GM23338 (cell line): ENCODE measurements at regions not wholly inside any gene's neighbourhood (a gene's known extent, or its start where the extent isn't known, plus 50 kb on each side); places are given as distances from the start of the nearest gene placed in this dataset.

ENCODE experiments used
- ATAC-seq: fragments of 200-7000 bp; cut with Tn5 transposase; 3 replicates; pipeline ENCODE4 v1.9.1; 2020
- DNase-seq: peaks from one replicate; pipeline ENCODE4 v3.0.0-alpha.2; 2015; ENCODE audit warnings: low spot score
- H2AFZ ChIP-seq: fragments of 200-600 bp; sonication (generic); 2 replicates; pipeline ENCODE4 v1.8.0; 2016; ENCODE audit warnings: antibody characterized with exemption, mild to moderate bottlenecking, moderate library complexity
- H3F3A ChIP-seq: fragments of 200-600 bp; sonication (generic); replicated peaks from 2 replicates; pipeline ENCODE4 v1.8.0; 2017; ENCODE audit warnings: antibody characterized with exemption, mixed run types, low read depth
- H3K27ac ChIP-seq: fragments of 200-600 bp; sonication (generic); 2 replicates; pipeline ENCODE4 v1.6.1; 2016; ENCODE audit warnings: low read depth
- H3K27me3 ChIP-seq: fragments of 200-600 bp; sonication (generic); 2 replicates; pipeline ENCODE4 v1.8.0; 2016; ENCODE audit warnings: mild to moderate bottlenecking, mixed run types, moderate library complexity; ENCODE audit not compliant: insufficient read depth
- H3K36me3 ChIP-seq: fragments of 200-600 bp; sonication (generic); 2 replicates; pipeline ENCODE4 v1.8.0; 2016; ENCODE audit warnings: mild to moderate bottlenecking; ENCODE audit not compliant: insufficient read depth
- H3K4me1 ChIP-seq: fragments of 200-600 bp; sonication (generic); 2 replicates; pipeline ENCODE4 v1.8.0; 2016; ENCODE audit warnings: mild to moderate bottlenecking, moderate library complexity; ENCODE audit not compliant: insufficient read depth
- H3K4me2 ChIP-seq: fragments of 200-600 bp; sonication (generic); 2 replicates; pipeline ENCODE4 v1.7.1; 2017; ENCODE audit warnings: mixed run types
- H3K4me3 ChIP-seq: fragments of 200-600 bp; sonication (generic); 2 replicates; pipeline ENCODE4 v1.6.1; 2016; ENCODE audit warnings: mixed run types
- H3K79me2 ChIP-seq: fragments of 200-600 bp; sonication (generic); replicated peaks from 2 replicates; pipeline ENCODE4 v1.8.0; 2017; ENCODE audit warnings: mild to moderate bottlenecking; ENCODE audit not compliant: insufficient read depth
- H3K9me2 ChIP-seq: fragments of 200-600 bp; sonication (generic); 2 replicates; pipeline ENCODE4 v1.8.0; 2017; ENCODE audit not compliant: insufficient read depth
- H4K20me1 ChIP-seq: fragments of 200-600 bp; sonication (generic); replicated peaks from 2 replicates; pipeline ENCODE4 v1.8.0; 2017; ENCODE audit warnings: mild to moderate bottlenecking; ENCODE audit not compliant: insufficient read depth
- H3K27ac Mint-ChIP-seq: 2 replicates; pipeline ENCODE4 v1.8.0; 2020; ENCODE audit warnings: inconsistent platforms, mild to moderate bottlenecking, moderate library complexity, mixed read lengths
- H3K27me3 Mint-ChIP-seq: 3 replicates; pipeline ENCODE4 v1.8.0; 2022; ENCODE audit warnings: low read depth, mild to moderate bottlenecking, moderate library complexity, mixed read lengths, inconsistent platforms; ENCODE audit not compliant: insufficient read depth, poor library complexity
- H3K36me3 Mint-ChIP-seq: 3 replicates; pipeline ENCODE4 v1.8.0; 2021; ENCODE audit warnings: low read depth, mild to moderate bottlenecking, inconsistent platforms, moderate library complexity, mixed read lengths
- H3K4me1 Mint-ChIP-seq: 3 replicates; pipeline ENCODE4 v1.8.0; 2020; ENCODE audit warnings: mild to moderate bottlenecking, inconsistent platforms, mixed read lengths
- H3K4me3 Mint-ChIP-seq: 3 replicates; pipeline ENCODE4 v1.8.0; 2021; ENCODE audit warnings: moderate library complexity, mild to moderate bottlenecking, inconsistent platforms, mixed read lengths
- H3K9me3 Mint-ChIP-seq: 3 replicates; pipeline ENCODE4 v1.8.0; 2020; ENCODE audit warnings: moderate library complexity, mild to moderate bottlenecking, inconsistent platforms, mixed read lengths
- CREB1 ChIP-seq: fragments of 250-450 bp; sonication (Bioruptor Pico); IDR thresholded peaks from 2 replicates; pipeline ENCODE4 v1.5.0; 2020; ENCODE audit warnings: low read depth, mild to moderate bottlenecking, moderate library complexity
- EZH2 ChIP-seq: fragments of 200-600 bp; sonication (generic); IDR thresholded peaks from one replicate; pipeline ENCODE4 v1.8.0; 2017; ENCODE audit warnings: antibody characterized with exemption, mild to moderate bottlenecking, low read depth; ENCODE audit not compliant: unreplicated experiment
- EZH2phosphoT487 ChIP-seq: fragments of 200-600 bp; sonication (generic); IDR thresholded peaks from one replicate; pipeline ENCODE4 v1.8.1; 2018; ENCODE audit warnings: antibody characterized with exemption; ENCODE audit not compliant: unreplicated experiment
- JUNB ChIP-seq: IDR thresholded peaks from one replicate; pipeline ENCODE4 v1.6.1; 2016; ENCODE audit warnings: antibody characterized with exemption; ENCODE audit not compliant: unreplicated experiment
- NANOG ChIP-seq: IDR thresholded peaks from 2 replicates; pipeline ENCODE4 v1.6.1; 2016; ENCODE audit warnings: antibody characterized with exemption, borderline replicate concordance
- POLR2AphosphoS5 ChIP-seq: IDR thresholded peaks from 2 replicates; pipeline ENCODE4 v1.6.1; 2016; ENCODE audit warnings: antibody characterized with exemption, low read depth
- STAT1 ChIP-seq: IDR thresholded peaks from one replicate; pipeline ENCODE4 v1.6.1; 2016; ENCODE audit warnings: antibody characterized with exemption; ENCODE audit not compliant: unreplicated experiment
- ZNF114 ChIP-seq: fragments of 250-450 bp; sonication (Bioruptor Pico); IDR thresholded peaks from 2 replicates; pipeline ENCODE4 v1.5.0; 2020; ENCODE audit warnings: mild to moderate bottlenecking, moderate library complexity
- ZNF331 ChIP-seq: fragments of 250-450 bp; sonication (Bioruptor Pico); IDR thresholded peaks from 2 replicates; pipeline ENCODE4 v1.5.0; 2020; ENCODE audit warnings: low read depth, mild to moderate bottlenecking, moderate library complexity
- TF ChIP-seq, protein P1 (sequence below): IDR thresholded peaks from 2 replicates; pipeline ENCODE4 v1.6.1; 2016; ENCODE audit warnings: antibody characterized with exemption
- TF ChIP-seq, protein P2 (sequence below): fragments of 250-450 bp; sonication (Bioruptor Pico); IDR thresholded peaks from 2 replicates; pipeline ENCODE4 v1.5.0; 2020; ENCODE audit warnings: mild to moderate bottlenecking, moderate library complexity
- TF ChIP-seq, protein P3 (sequence below), 2 experiments: fragments of 200-600 bp in 1 of 2; sonication (generic) in 1 of 2; conservative IDR thresholded peaks; 2 replicates each; pipeline versions ENCODE4 v1.5.1 to v1.6.1; 2016 to 2017; ENCODE audit warnings: antibody characterized with exemption in 2 of 2, low read depth in 2 of 2, mild to moderate bottlenecking in 2 of 2, moderate library complexity in 1 of 2

DNA sequence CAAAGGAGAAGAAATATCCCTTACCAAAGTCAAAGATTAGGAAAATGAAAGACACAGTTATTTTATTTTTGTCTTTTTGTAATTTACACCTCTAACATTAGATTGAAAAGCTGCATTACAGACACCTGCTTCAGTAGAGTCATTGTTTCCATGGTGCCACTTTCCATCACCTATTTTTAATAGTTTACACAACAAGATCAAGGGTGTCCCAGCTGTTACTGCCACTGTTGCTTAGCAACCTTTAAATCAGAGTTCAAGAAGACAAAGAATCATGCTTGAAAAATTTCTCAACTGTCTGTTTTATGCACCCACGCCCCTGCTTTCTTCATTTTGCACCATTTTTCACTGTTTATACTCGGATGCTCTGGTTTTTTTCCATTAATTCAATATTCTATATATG, 668.2 kb upstream of the GJE1 start:
- H3K36me3 ChIP-seq: no peaks in the 10 kb centered on the region
- no peak overlapping the region for H2AFZ ChIP-seq
- H3K79me2 ChIP-seq: no peaks in the 10 kb centered on the region
- Mint-ChIP-seq H3K9me3 (peaks cover 8% of the 10 kb centered on the region; the same call in 2 of the 3 replicates), H3K27me3 (peaks cover 1% of the 10 kb centered on the region), H3K4me3 (no peak overlapping the region), H3K36me3 (peaks cover 21% of the 10 kb centered on the region), H3K4me1 (peaks cover 31% of the 10 kb centered on the region), H3K27ac (no peak overlapping the region)
- TF ChIP-seq JUNB: no peak
- TF ChIP-seq CREB1 (CRISPR knock-in tag): no peak
- no peak for TF ChIP-seq STAT1
- no peak for TF ChIP-seq POLR2AphosphoS5
- no peak for TF ChIP-seq ZNF331 (CRISPR knock-in tag)
- TF ChIP-seq NANOG: no peak
- H3K4me3 ChIP-seq: no peak overlapping the region
- no peak overlapping the region for H3K27ac ChIP-seq
- H3F3A ChIP-seq: no peaks in the 10 kb centered on the region
- no peak overlapping the region for H3K4me2 ChIP-seq
- DNase-seq: no peak
- H3K9me2 ChIP-seq: no peaks in the 10 kb centered on the region
- peaks cover 17% of the 10 kb centered on the region for H3K4me1 ChIP-seq
- H4K20me1 ChIP-seq: no peaks in the 10 kb centered on the region
- no peak for ATAC-seq
- no peaks in the 10 kb centered on the region for H3K27me3 ChIP-seq

DNA sequence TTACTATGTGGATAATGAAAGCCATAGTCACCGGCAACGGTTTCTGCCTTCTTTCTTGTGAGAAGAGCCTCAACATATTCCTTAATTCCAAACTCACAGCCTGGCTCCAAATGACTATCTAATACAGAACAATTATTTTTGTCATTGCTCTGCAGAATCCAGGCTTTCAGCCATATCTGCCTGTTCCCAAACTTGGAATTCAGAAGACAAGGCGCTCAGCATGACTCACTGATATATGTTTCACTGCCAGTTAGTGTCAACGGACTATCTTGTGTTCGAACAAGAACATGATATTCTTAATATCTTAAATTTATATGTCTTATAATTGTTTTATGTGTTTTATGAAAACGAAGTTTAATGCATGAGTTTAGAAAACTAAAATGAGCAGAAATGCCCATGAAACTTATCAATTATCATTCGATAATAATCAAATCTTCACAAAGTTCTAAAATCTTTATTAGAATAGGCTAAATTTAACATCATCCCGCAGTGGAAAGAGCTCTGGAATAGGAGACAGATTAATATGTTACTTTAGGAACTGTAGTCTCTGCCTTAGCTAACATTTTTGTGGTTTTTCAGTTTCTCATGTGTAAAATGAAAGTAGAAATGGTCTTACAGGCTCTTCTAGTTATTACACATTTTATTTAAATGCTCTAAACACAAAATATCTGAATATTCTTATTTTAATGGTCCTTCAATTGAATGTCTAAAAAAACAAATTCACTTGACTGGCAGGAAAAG, 669.3 kb upstream of the GJE1 start:
- H3K27me3 Mint-ChIP-seq: peaks cover 1% of the 10 kb centered on the region
- peaks cover 4% of the 10 kb centered on the region; the same call in 2 of the 3 replicates for H3K9me3 Mint-ChIP-seq
- no peak overlapping the region for H3K4me3 Mint-ChIP-seq
- peaks cover 5% of the 10 kb centered on the region for H3K9me2 ChIP-seq
- H3K4me1 Mint-ChIP-seq: peaks cover 31% of the 10 kb centered on the region
- no peaks in the 10 kb centered on the region for H3K79me2 ChIP-seq
- no peak overlapping the region for H2AFZ ChIP-seq
- ATAC-seq (no peak), DNase-seq (no peak)
- H3K36me3 Mint-ChIP-seq: peaks cover 14% of the 10 kb centered on the region
- H3K27me3 ChIP-seq: no peaks in the 10 kb centered on the region
- no peaks in the 10 kb centered on the region for H4K20me1 ChIP-seq
- H3K4me3 ChIP-seq: no peak overlapping the region
- no peaks in the 10 kb centered on the region for H3F3A ChIP-seq
- no peak overlapping the region for H3K27ac Mint-ChIP-seq
- H3K4me1 ChIP-seq: peaks cover 17% of the 10 kb centered on the region
- H3K27ac ChIP-seq: no peak overlapping the region
- no peak overlapping the region for H3K4me2 ChIP-seq
- H3K36me3 ChIP-seq: no peaks in the 10 kb centered on the region
- TF ChIP-seq ZNF331 (CRISPR knock-in tag) (no peak), EZH2phosphoT487 (no peak), POLR2AphosphoS5 (no peak), STAT1 (no peak), NANOG (no peak), JUNB (no peak), ZNF114 (CRISPR knock-in tag) (no peak), CREB1 (CRISPR knock-in tag) (no peak), EZH2 (no peak)
- TF ChIP-seq, protein P1, sequence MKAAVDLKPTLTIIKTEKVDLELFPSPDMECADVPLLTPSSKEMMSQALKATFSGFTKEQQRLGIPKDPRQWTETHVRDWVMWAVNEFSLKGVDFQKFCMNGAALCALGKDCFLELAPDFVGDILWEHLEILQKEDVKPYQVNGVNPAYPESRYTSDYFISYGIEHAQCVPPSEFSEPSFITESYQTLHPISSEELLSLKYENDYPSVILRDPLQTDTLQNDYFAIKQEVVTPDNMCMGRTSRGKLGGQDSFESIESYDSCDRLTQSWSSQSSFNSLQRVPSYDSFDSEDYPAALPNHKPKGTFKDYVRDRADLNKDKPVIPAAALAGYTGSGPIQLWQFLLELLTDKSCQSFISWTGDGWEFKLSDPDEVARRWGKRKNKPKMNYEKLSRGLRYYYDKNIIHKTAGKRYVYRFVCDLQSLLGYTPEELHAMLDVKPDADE: no peak
- TF ChIP-seq, protein P2, sequence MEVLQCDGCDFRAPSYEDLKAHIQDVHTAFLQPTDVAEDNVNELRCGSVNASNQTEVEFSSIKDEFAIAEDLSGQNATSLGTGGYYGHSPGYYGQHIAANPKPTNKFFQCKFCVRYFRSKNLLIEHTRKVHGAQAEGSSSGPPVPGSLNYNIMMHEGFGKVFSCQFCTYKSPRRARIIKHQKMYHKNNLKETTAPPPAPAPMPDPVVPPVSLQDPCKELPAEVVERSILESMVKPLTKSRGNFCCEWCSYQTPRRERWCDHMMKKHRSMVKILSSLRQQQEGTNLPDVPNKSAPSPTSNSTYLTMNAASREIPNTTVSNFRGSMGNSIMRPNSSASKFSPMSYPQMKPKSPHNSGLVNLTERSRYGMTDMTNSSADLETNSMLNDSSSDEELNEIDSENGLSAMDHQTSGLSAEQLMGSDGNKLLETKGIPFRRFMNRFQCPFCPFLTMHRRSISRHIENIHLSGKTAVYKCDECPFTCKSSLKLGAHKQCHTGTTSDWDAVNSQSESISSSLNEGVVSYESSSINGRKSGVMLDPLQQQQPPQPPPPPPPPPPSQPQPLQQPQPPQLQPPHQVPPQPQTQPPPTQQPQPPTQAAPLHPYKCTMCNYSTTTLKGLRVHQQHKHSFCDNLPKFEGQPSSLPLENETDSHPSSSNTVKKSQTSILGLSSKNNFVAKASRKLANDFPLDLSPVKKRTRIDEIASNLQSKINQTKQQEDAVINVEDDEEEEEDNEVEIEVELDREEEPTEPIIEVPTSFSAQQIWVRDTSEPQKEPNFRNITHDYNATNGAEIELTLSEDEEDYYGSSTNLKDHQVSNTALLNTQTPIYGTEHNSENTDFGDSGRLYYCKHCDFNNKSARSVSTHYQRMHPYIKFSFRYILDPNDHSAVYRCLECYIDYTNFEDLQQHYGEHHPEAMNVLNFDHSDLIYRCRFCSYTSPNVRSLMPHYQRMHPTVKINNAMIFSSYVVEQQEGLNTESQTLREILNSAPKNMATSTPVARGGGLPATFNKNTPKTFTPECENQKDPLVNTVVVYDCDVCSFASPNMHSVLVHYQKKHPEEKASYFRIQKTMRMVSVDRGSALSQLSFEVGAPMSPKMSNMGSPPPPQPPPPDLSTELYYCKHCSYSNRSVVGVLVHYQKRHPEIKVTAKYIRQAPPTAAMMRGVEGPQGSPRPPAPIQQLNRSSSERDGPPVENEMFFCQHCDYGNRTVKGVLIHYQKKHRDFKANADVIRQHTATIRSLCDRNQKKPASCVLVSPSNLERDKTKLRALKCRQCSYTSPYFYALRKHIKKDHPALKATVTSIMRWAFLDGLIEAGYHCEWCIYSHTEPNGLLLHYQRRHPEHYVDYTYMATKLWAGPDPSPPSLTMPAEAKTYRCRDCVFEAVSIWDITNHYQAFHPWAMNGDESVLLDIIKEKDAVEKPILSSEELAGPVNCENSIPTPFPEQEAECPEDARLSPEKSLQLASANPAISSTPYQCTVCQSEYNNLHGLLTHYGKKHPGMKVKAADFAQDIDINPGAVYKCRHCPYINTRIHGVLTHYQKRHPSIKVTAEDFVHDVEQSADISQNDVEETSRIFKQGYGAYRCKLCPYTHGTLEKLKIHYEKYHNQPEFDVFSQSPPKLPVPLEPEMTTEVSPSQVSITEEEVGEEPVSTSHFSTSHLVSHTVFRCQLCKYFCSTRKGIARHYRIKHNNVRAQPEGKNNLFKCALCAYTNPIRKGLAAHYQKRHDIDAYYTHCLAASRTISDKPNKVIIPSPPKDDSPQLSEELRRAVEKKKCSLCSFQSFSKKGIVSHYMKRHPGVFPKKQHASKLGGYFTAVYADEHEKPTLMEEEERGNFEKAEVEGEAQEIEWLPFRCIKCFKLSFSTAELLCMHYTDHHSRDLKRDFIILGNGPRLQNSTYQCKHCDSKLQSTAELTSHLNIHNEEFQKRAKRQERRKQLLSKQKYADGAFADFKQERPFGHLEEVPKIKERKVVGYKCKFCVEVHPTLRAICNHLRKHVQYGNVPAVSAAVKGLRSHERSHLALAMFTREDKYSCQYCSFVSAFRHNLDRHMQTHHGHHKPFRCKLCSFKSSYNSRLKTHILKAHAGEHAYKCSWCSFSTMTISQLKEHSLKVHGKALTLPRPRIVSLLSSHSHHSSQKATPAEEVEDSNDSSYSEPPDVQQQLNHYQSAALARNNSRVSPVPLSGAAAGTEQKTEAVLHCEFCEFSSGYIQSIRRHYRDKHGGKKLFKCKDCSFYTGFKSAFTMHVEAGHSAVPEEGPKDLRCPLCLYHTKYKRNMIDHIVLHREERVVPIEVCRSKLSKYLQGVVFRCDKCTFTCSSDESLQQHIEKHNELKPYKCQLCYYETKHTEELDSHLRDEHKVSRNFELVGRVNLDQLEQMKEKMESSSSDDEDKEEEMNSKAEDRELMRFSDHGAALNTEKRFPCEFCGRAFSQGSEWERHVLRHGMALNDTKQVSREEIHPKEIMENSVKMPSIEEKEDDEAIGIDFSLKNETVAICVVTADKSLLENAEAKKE: no peak
- TF ChIP-seq, protein P3, sequence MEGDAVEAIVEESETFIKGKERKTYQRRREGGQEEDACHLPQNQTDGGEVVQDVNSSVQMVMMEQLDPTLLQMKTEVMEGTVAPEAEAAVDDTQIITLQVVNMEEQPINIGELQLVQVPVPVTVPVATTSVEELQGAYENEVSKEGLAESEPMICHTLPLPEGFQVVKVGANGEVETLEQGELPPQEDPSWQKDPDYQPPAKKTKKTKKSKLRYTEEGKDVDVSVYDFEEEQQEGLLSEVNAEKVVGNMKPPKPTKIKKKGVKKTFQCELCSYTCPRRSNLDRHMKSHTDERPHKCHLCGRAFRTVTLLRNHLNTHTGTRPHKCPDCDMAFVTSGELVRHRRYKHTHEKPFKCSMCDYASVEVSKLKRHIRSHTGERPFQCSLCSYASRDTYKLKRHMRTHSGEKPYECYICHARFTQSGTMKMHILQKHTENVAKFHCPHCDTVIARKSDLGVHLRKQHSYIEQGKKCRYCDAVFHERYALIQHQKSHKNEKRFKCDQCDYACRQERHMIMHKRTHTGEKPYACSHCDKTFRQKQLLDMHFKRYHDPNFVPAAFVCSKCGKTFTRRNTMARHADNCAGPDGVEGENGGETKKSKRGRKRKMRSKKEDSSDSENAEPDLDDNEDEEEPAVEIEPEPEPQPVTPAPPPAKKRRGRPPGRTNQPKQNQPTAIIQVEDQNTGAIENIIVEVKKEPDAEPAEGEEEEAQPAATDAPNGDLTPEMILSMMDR (conservative IDR thresholded peaks at IDR 0.05; ENCODE audit: low read depth in 2 of 2): no peak
